SU-DHL-6 (cell line): ENCODE measurements at regions not wholly inside any gene's neighbourhood (a gene's known extent, or its start where the extent isn't known, plus 50 kb on each side); places are given as distances from the start of the nearest gene placed in this dataset.

Experiments
- H2AFZ ChIP-seq: fragments of 200-600 bp; sonication (generic); 2 replicates; pipeline ENCODE4 v1.6.1; 2014; ENCODE audit warnings: low read depth, mild to moderate bottlenecking, moderate library complexity, mixed read lengths, antibody characterized with exemption, low read length; ENCODE audit not compliant: severe bottlenecking
- H3F3A ChIP-seq: fragments of 200-600 bp; shearing (Covaris generic); 2 replicates; pipeline ENCODE4 v1.6.0; 2016; ENCODE audit warnings: antibody characterized with exemption, mild to moderate bottlenecking; ENCODE audit not compliant: insufficient read depth
- H3K27ac ChIP-seq: fragments of 200-600 bp; sonication (generic); 2 replicates; pipeline ENCODE4 v1.5.1; 2016; ENCODE audit warnings: low read depth, mild to moderate bottlenecking, low read length, moderate library complexity, mixed read lengths
- H3K27me3 ChIP-seq: fragments of 200-600 bp; sonication (generic), shearing (Covaris generic); 2 replicates; pipeline ENCODE4 v1.6.0; 2014; ENCODE audit warnings: mild to moderate bottlenecking, low read length
- H3K36me3 ChIP-seq: fragments of 200-600 bp; sonication (generic); 2 replicates; pipeline ENCODE4 v1.6.1; 2014; ENCODE audit warnings: mild to moderate bottlenecking, low read length, mixed read lengths
- H3K4me2 ChIP-seq: fragments of 300-600, 200-600 bp; shearing (Covaris generic), sonication (generic); 2 replicates; pipeline ENCODE4 v1.6.0; 2014; ENCODE audit warnings: low read length, low read depth, mild to moderate bottlenecking; ENCODE audit not compliant: poor library complexity, severe bottlenecking
- H3K4me3 ChIP-seq: fragments of 200-600 bp; sonication (generic); 2 replicates; pipeline ENCODE4 v1.5.1; 2014; ENCODE audit warnings: antibody characterized with exemption, low read length, mild to moderate bottlenecking, mixed read lengths; ENCODE audit not compliant: insufficient read depth, poor library complexity, severe bottlenecking
- H3K79me2 ChIP-seq: fragments of 200-600 bp; sonication (generic); 2 replicates; pipeline ENCODE4 v1.6.1; 2014; ENCODE audit warnings: mild to moderate bottlenecking, low read length, moderate library complexity; ENCODE audit not compliant: insufficient read depth
- H3K9ac ChIP-seq: fragments of 200-600 bp; sonication (generic); 2 replicates; pipeline ENCODE4 v1.7.0; 2014; ENCODE audit warnings: mild to moderate bottlenecking, low read length
- H3K9me2 ChIP-seq: fragments of 200-600 bp; sonication (generic); replicated peaks from 2 replicates; pipeline ENCODE4 v1.6.1; 2014; ENCODE audit warnings: low read length; ENCODE audit not compliant: insufficient read depth
- H3K9me3 ChIP-seq: fragments of 200-600 bp; sonication (generic); 2 replicates; pipeline ENCODE4 v1.6.1; 2014; ENCODE audit warnings: low read length, mixed read lengths; ENCODE audit not compliant: insufficient read depth
- H4K20me1 ChIP-seq: fragments of 200-600 bp; sonication (generic); 2 replicates; pipeline ENCODE4 v1.6.1; 2014; ENCODE audit warnings: low read depth, mild to moderate bottlenecking, antibody characterized with exemption, low read length, moderate library complexity, mixed read lengths
- EZH2phosphoT487 ChIP-seq: fragments of 200-600 bp; sonication (generic), shearing (Covaris generic); conservative IDR thresholded peaks from 2 replicates; pipeline ENCODE4 v1.6.1; 2018; ENCODE audit warnings: mild to moderate bottlenecking, antibody characterized with exemption, low read length, moderate library complexity, mixed read lengths
- TF ChIP-seq, protein P1 (sequence below): fragments of 200-600 bp; sonication (generic); IDR thresholded peaks from one replicate; pipeline ENCODE4 v1.5.1; 2017; ENCODE audit warnings: antibody characterized with exemption, mild to moderate bottlenecking, low read length, moderate library complexity; ENCODE audit not compliant: insufficient read depth, poor library complexity, severe bottlenecking

DNA sequence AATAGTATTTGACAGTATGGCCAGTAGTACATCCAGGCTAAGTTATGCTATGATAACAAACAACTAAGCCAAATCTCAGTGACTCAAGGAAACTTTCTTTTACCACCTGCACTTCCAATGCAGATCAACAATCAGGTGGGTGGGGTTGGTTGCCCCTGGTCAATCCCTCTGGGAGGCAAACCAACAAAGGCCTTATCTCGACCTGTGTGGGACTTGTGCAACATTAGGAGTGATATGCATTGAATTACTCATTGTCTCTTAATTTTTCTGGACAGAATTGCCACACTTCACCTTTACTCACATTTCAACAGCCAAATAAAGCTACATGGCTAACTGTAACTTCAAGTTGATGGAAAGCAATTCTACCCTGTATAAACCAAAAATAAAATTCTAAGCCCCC lies 1049.3 kb upstream of the CDH2 start:
- H3K27me3 ChIP-seq: no peaks in the 10 kb centered on the region
- no peaks in the 10 kb centered on the region for H3K36me3 ChIP-seq
- no peak overlapping the region for H3K4me2 ChIP-seq
- H4K20me1 ChIP-seq: no peaks in the 10 kb centered on the region
- H2AFZ ChIP-seq: no peak overlapping the region
- H3K79me2 ChIP-seq: no peaks in the 10 kb centered on the region
- no peak overlapping the region for H3K4me3 ChIP-seq
- 0 out of 2 replicates have a peak, but pooled peaks cover 4% of the 10 kb centered on the region for H3K9me3 ChIP-seq
- no peak overlapping the region for H3K27ac ChIP-seq
- H3K9me2 ChIP-seq: no peaks in the 10 kb centered on the region
- H3K9ac ChIP-seq: no peak overlapping the region
- H3F3A ChIP-seq: no peaks in the 10 kb centered on the region
- TF ChIP-seq, protein P1, sequence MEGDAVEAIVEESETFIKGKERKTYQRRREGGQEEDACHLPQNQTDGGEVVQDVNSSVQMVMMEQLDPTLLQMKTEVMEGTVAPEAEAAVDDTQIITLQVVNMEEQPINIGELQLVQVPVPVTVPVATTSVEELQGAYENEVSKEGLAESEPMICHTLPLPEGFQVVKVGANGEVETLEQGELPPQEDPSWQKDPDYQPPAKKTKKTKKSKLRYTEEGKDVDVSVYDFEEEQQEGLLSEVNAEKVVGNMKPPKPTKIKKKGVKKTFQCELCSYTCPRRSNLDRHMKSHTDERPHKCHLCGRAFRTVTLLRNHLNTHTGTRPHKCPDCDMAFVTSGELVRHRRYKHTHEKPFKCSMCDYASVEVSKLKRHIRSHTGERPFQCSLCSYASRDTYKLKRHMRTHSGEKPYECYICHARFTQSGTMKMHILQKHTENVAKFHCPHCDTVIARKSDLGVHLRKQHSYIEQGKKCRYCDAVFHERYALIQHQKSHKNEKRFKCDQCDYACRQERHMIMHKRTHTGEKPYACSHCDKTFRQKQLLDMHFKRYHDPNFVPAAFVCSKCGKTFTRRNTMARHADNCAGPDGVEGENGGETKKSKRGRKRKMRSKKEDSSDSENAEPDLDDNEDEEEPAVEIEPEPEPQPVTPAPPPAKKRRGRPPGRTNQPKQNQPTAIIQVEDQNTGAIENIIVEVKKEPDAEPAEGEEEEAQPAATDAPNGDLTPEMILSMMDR: no peak
- TF ChIP-seq EZH2phosphoT487: no peak

DNA sequence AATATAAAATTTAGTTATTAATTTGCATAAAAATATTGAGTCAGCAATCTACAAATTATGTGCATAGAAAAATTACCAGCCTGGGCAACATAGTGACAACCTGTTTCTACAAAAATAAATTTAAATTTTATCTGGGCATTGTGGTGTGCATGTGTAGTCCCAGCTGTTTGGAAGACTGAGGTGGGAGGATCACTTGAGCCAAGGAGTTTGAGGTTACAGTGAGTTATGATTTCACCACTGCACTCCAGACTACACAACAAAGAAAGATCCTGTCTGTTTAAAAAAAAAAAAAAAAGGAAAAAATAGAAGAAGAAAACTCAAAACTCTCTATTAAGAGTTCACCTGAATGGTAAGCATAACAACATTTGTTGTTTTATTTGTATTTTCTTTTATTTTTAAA lies 1048.4 kb upstream of the CDH2 start:
- Histone ChIP-seq H3K27me3 (no peaks in the 10 kb centered on the region), H3F3A (no peaks in the 10 kb centered on the region), H3K9ac (no peak overlapping the region), H3K4me3 (no peak overlapping the region), H3K36me3 (no peaks in the 10 kb centered on the region), H2AFZ (no peak overlapping the region), H3K27ac (no peak overlapping the region), H4K20me1 (no peaks in the 10 kb centered on the region), H3K9me2 (no peaks in the 10 kb centered on the region), H3K4me2 (no peak overlapping the region), H3K9me3 (0 out of 2 replicates have a peak, but pooled peaks cover 4% of the 10 kb centered on the region), H3K79me2 (no peaks in the 10 kb centered on the region)
- TF ChIP-seq EZH2phosphoT487: no peak
- TF ChIP-seq, protein P1: no peak

DNA sequence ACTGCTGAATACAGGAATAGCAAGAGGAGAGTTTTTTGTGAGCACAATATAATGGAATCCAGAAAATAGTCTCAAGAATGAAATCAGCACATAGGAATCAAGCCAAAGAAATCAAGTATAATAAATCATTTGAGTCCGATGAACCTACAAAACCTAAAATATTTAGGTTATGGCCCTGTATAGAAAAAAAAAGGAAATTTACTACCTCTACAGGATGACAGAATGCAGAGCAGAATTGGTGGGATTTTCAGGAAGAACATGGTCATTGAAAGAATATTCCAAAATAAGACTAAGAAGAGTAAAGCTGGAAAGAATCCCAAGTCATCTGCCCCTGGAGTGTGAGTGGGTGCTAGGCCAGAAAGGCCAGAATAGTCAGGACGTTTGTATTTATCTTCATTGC lies 1041.2 kb upstream of the CDH2 start:
- Histone ChIP-seq H3K4me2 (no peak overlapping the region), H2AFZ (no peak overlapping the region), H3K79me2 (no peaks in the 10 kb centered on the region), H4K20me1 (no peaks in the 10 kb centered on the region), H3K9ac (no peak overlapping the region), H3K4me3 (no peak overlapping the region), H3K36me3 (no peaks in the 10 kb centered on the region), H3K9me2 (no peaks in the 10 kb centered on the region), H3F3A (no peaks in the 10 kb centered on the region), H3K27me3 (no peaks in the 10 kb centered on the region), H3K27ac (no peak overlapping the region), H3K9me3 (0 out of 2 replicates have a peak, but pooled peaks cover 4% of the 10 kb centered on the region)
- no peak for TF ChIP-seq EZH2phosphoT487

DNA sequence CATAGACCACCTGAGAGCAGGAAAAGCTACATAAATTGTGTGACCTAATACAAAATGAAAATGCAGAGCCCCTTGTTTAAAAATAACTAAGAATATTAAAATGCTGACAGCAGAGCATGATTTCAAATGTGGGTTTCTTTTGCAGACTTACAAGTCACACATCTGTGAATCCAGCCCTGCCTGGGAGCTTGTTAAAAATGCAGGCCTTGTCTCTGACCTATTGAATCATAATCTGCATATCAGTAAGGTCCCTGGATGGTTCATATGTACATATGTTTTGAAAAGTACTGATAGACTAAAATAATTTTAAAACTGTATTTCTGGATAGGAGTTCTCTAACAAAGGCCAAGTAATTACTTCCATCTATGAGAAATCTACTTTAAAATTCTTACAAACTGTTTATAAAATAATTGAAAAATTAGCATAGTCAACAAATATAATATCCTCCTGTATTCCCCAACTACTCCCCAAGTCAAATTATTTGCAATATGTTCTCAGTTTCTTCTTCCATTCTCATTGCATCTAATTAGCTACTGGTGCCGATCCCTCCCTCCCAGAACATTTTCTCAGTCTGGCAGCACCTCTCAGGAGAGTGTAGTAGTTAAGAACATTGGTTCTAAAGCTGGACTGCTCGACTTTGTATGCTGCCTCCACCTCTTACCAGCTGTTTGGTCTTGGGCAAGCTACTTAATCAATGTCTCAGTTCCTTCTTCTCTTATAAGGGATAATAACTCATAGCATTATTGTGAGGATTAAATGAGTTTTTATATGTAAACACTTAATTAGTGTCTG lies 1040.4 kb upstream of the CDH2 start:
- no peak overlapping the region for H2AFZ ChIP-seq
- H3K4me3 ChIP-seq: no peak overlapping the region
- TF ChIP-seq EZH2phosphoT487: no peak
- TF ChIP-seq, protein P1: no peak
- no peaks in the 10 kb centered on the region for H3K9me2 ChIP-seq
- H3K9ac ChIP-seq: no peak overlapping the region
- no peaks in the 10 kb centered on the region for H3K79me2 ChIP-seq
- H3K27ac ChIP-seq: no peak overlapping the region
- H3K4me2 ChIP-seq: no peak overlapping the region
- no peaks in the 10 kb centered on the region for H4K20me1 ChIP-seq
- no peaks in the 10 kb centered on the region for H3K36me3 ChIP-seq
- H3F3A ChIP-seq: no peaks in the 10 kb centered on the region
- H3K27me3 ChIP-seq: no peaks in the 10 kb centered on the region
- H3K9me3 ChIP-seq: 0 out of 2 replicates have a peak, but pooled peaks cover 2% of the 10 kb centered on the region
